IMR-90 (cell line): ENCODE measurements at regions not wholly inside any gene's neighbourhood (a gene's known extent, or its start where the extent isn't known, plus 50 kb on each side); places are given as distances from the start of the nearest gene placed in this dataset.

ENCODE experiments used
- ATAC-seq: fragments of 200-7000 bp; cut with Tn5 transposase; 2 replicates; pipeline ENCODE4 v1.9.1; 2020; ENCODE audit warnings: low read depth, mild to moderate bottlenecking, moderate library complexity
- BruUV-seq: library from RNA; stranded (reverse); fragments of 400-500 nt; replicated peaks from 2 replicates; lab custom pipeline; 2021; lab: Mats Ljungman, UMichigan
- CTCF ChIA-PET: fragments of 300-600 bp; formaldehyde crosslinking; extraction: SDS; loops from one replicate; lab custom pipeline; 2021; ENCODE audit warnings: antibody characterized with exemption; lab: Yijun Ruan, JAX
- POLR2A ChIA-PET: fragments of 300-600 bp; sonication (Branson Sonifier 250); formaldehyde crosslinking; loops from one replicate; lab custom pipeline; 2022; ENCODE audit warnings: antibody characterized with exemption; ENCODE audit not compliant: unreplicated experiment; lab: Charles Lee
- DNase-seq: peaks from one replicate; pipeline ENCODE4 v3.0.0; 2013
- H2AFZ ChIP-seq: replicated peaks from 2 replicates; pipeline ENCODE3; 2013; ENCODE audit warnings: low read length, mild to moderate bottlenecking; ENCODE audit not compliant: poor library complexity
- H2AK5ac ChIP-seq: 2 replicates; pipeline ENCODE4 v1.6.1; 2013; ENCODE audit warnings: low read depth, low read length, inconsistent platforms
- H2AK9ac ChIP-seq: replicated peaks from 2 replicates; pipeline ENCODE3; 2013; ENCODE audit warnings: mild to moderate bottlenecking, low read depth, low read length, moderate library complexity; ENCODE audit not compliant: poor library complexity
- H2BK120ac ChIP-seq: 2 replicates; pipeline ENCODE4 v1.6.1; 2013; ENCODE audit warnings: low read depth, low read length, inconsistent platforms
- H2BK15ac ChIP-seq: 3 replicates; pipeline ENCODE4 v1.6.1; 2013; ENCODE audit warnings: low read depth, low read length, inconsistent platforms
- H2BK20ac ChIP-seq: 2 replicates; pipeline ENCODE4 v1.6.1; 2013; ENCODE audit warnings: low read depth, mild to moderate bottlenecking, inconsistent platforms, low read length, moderate library complexity
- H2BK5ac ChIP-seq: 2 replicates; pipeline ENCODE4 v1.6.1; 2013; ENCODE audit warnings: mild to moderate bottlenecking, low read depth, low read length, inconsistent platforms; ENCODE audit not compliant: poor library complexity, severe bottlenecking
- H3K14ac ChIP-seq: replicated peaks from 2 replicates; pipeline ENCODE4 v1.6.1; 2013; ENCODE audit warnings: low read depth, low read length, inconsistent platforms
- H3K18ac ChIP-seq: 2 replicates; pipeline ENCODE4 v1.6.1; 2013; ENCODE audit warnings: low read depth, low read length, control low read depth
- H3K23ac ChIP-seq: 2 replicates; pipeline ENCODE4 v1.6.1; 2013; ENCODE audit warnings: low read depth, low read length, inconsistent platforms
- H3K27ac ChIP-seq: 2 replicates; pipeline ENCODE4 v1.5.1; 2013; ENCODE audit warnings: mild to moderate bottlenecking, control low read depth, low read length; ENCODE audit not compliant: insufficient read depth
- H3K27me3 ChIP-seq: 2 replicates; pipeline ENCODE4 v1.6.1; 2013; ENCODE audit warnings: low read length; ENCODE audit not compliant: control insufficient read depth, insufficient read depth
- H3K36me3 ChIP-seq: 2 replicates; pipeline ENCODE4 v1.6.1; 2013; ENCODE audit warnings: low read length, mixed read lengths; ENCODE audit not compliant: control insufficient read depth, insufficient read depth
- H3K4ac ChIP-seq: 2 replicates; pipeline ENCODE4 v1.6.1; 2013; ENCODE audit warnings: low read depth, low read length, inconsistent platforms
- H3K4me1 ChIP-seq: 2 replicates; pipeline ENCODE4 v1.6.1; 2013; ENCODE audit warnings: low read length, mixed read lengths; ENCODE audit not compliant: control insufficient read depth, insufficient read depth
- H3K4me2 ChIP-seq: 2 replicates; pipeline ENCODE4 v1.6.1; 2013; ENCODE audit warnings: low read depth, mild to moderate bottlenecking, control low read depth, low read length, moderate library complexity
- H3K4me3 ChIP-seq: 2 replicates; pipeline ENCODE4 v1.5.1; 2013; ENCODE audit warnings: low read depth, mild to moderate bottlenecking, control low read depth, low read length, moderate library complexity; ENCODE audit not compliant: insufficient read depth
- H3K56ac ChIP-seq: 2 replicates; pipeline ENCODE4 v1.6.1; 2013; ENCODE audit warnings: low read length, inconsistent platforms; ENCODE audit not compliant: insufficient read depth; ENCODE audit errors: extremely low read depth
- H3K79me1 ChIP-seq, 2 experiments: 2 replicates each; pipeline ENCODE4 v1.6.1; 2013; ENCODE audit warnings: low read length in 2 of 2, inconsistent platforms in 1 of 2, low read depth in 1 of 2
- H3K9ac ChIP-seq: 2 replicates; pipeline ENCODE4 v1.6.1; 2013; ENCODE audit warnings: low read depth, low read length, control low read depth
- H3K9me1 ChIP-seq: 2 replicates; pipeline ENCODE4 v1.6.1; 2013; ENCODE audit warnings: low read length, inconsistent platforms; ENCODE audit not compliant: insufficient read depth
- H3K9me3 ChIP-seq: 2 replicates; pipeline ENCODE4 v1.6.1; 2013; ENCODE audit warnings: low read length; ENCODE audit not compliant: control insufficient read depth, insufficient read depth
- H4K20me1 ChIP-seq: 2 replicates; pipeline ENCODE4 v1.6.1; 2013; ENCODE audit warnings: low read length, inconsistent platforms; ENCODE audit not compliant: insufficient read depth
- H4K5ac ChIP-seq: 2 replicates; pipeline ENCODE4 v1.6.1; 2013; ENCODE audit warnings: mild to moderate bottlenecking, low read depth, low read length, control low read depth
- H4K8ac ChIP-seq, 2 experiments: 2 replicates each; pipeline ENCODE4 v1.6.1; 2013; ENCODE audit warnings: low read depth in 2 of 2, low read length in 2 of 2, control low read depth in 1 of 2, inconsistent platforms in 1 of 2
- H4K91ac ChIP-seq: 2 replicates; pipeline ENCODE4 v1.6.1; 2013; ENCODE audit warnings: low read depth, low read length, inconsistent platforms; ENCODE audit not compliant: insufficient read depth
- USF2 ChIP-seq: fragments of 150-350 bp; IDR thresholded peaks from 2 replicates; pipeline ENCODE4 v1.6.1; 2017; ENCODE audit warnings: mild to moderate bottlenecking, antibody characterized with exemption, low read length, low read depth
- WGBS, 2 experiments: methylation state at CpG; one replicate each; pipeline versions ENCODE4 v1.1.5 to v1.1.7; 2013; ENCODE audit warnings: missing lambda C conversion rate in 2 of 2; ENCODE audit not compliant: insufficient read length in 1 of 2; ENCODE audit errors: extremely low coverage in 2 of 2; 5-methylcytosine and 5-hydroxymethylcytosine counted together
- dilution Hi-C: fragments of 300-500 bp; cut with HindIII; formaldehyde crosslinking; loops from one replicate; pipeline ENCODE4 v1.14.3; 2018; ENCODE audit warnings: low sequenced_read_pairs; ENCODE audit not compliant: unreplicated experiment
- in situ Hi-C: fragments of 300-500 bp; cut with MboI; formaldehyde crosslinking; loops from 3 replicates; pipeline ENCODE4 v1.14.3; 2019; ENCODE audit warnings: low sequenced_read_pairs, inconsistent platforms, mixed read lengths
- intact Hi-C: fragments of 100-400 bp; cut with micrococcal nuclease; formaldehyde crosslinking; loops from 2 replicates; pipeline ENCODE4 v1.10.0; 2022

GRCh38 chr2:41686156-41686555, 361.7 kb upstream of the PKDCC start:
- POLR2A ChIA-PET: no interaction called here
- Histone ChIP-seq H2AFZ (no peak overlapping the region), H2BK5ac (no peak overlapping the region), H3K9me1 (no peaks in the 10 kb centered on the region), H4K8ac (no peak overlapping the region), H2BK20ac (no peak overlapping the region), H4K5ac (no peak overlapping the region), H3K27me3 (no peaks in the 10 kb centered on the region), H3K36me3 (no peaks in the 10 kb centered on the region), H2BK120ac (no peak overlapping the region), H3K4me3 (no peak overlapping the region), H3K4me1 (no peaks in the 10 kb centered on the region), H2AK9ac (no peak overlapping the region), H2BK15ac (no peak overlapping the region), H3K9ac (no peak overlapping the region), H3K14ac (no peak overlapping the region), H3K79me1 (no peaks in the 10 kb centered on the region), H3K18ac (no peak overlapping the region), H3K56ac (no peak overlapping the region), H3K4ac (no peak overlapping the region), H4K91ac (no peak overlapping the region), H2AK5ac (no peak overlapping the region), H4K20me1 (no peaks in the 10 kb centered on the region), H3K27ac (no peak overlapping the region), H3K9me3 (no peaks in the 10 kb centered on the region), H3K23ac (no peak overlapping the region), H3K4me2 (no peak overlapping the region)
- intact Hi-C loops (no loop called here), in situ Hi-C loops (no loop called here), dilution Hi-C loops (no loop called here)
- no peak for TF ChIP-seq USF2
- BruUV-seq: no TSS peak
- DNase-seq (no peak), ATAC-seq (no peak)
- CTCF ChIA-PET: no interaction called here
- no CpG with 5 or more reads among the region's 2 CpGs for WGBS, 2 experiments
